IPS-18a (cell line): ENCODE measurements at regions not wholly inside any gene's neighbourhood (a gene's known extent, or its start where the extent isn't known, plus 50 kb on each side); places are given as distances from the start of the nearest gene placed in this dataset.

Experiments used
- H3K27ac ChIP-seq: one replicate; pipeline ENCODE4 v1.5.1; 2013; ENCODE audit warnings: low read length
- H3K27me3 ChIP-seq: one replicate; pipeline ENCODE4 v1.6.1; 2013; ENCODE audit warnings: mild to moderate bottlenecking, low read length; ENCODE audit not compliant: control insufficient read depth, insufficient read depth
- H3K36me3 ChIP-seq: one replicate; pipeline ENCODE4 v1.6.1; 2013; ENCODE audit warnings: low read depth, low read length; ENCODE audit not compliant: control insufficient read depth
- H3K4me1 ChIP-seq: one replicate; pipeline ENCODE4 v1.6.1; 2013; ENCODE audit warnings: low read depth, low read length; ENCODE audit not compliant: control insufficient read depth
- H3K4me3 ChIP-seq: one replicate; pipeline ENCODE4 v1.5.1; 2013; ENCODE audit warnings: low read length
- H3K9ac ChIP-seq: one replicate; pipeline ENCODE4 v1.6.1; 2013; ENCODE audit warnings: mild to moderate bottlenecking, low read length, moderate library complexity
- H3K9me3 ChIP-seq: one replicate; pipeline ENCODE4 v1.6.1; 2013; ENCODE audit warnings: low read depth, low read length; ENCODE audit not compliant: control insufficient read depth

GRCh38 chr4:52251864-52252263, 200.8 kb downstream of the SPATA18 start:
- H3K27me3 ChIP-seq, result no peaks in the 10 kb centered on the region
- no peak overlapping the region for H3K4me3 ChIP-seq
- peaks cover 5% of the 10 kb centered on the region for H3K9me3 ChIP-seq
- no peaks in the 10 kb centered on the region for H3K4me1 ChIP-seq
- no peak overlapping the region for H3K27ac ChIP-seq
- no peaks in the 10 kb centered on the region for H3K36me3 ChIP-seq
- H3K9ac ChIP-seq, result no peak overlapping the region

- H3K9me3 ChIP-seq, result peaks cover 5% of the 10 kb centered on the region
Observed at GRCh38 chr4:52253025-52253424, 201.9 kb downstream of the SPATA18 start.

GRCh38 chr4:52256522-52256921, 205.4 kb downstream of the SPATA18 start:
- H3K36me3 ChIP-seq, result no peaks in the 10 kb centered on the region
- H3K9ac ChIP-seq, result no peak overlapping the region
- H3K4me1 ChIP-seq, result no peaks in the 10 kb centered on the region
- no peak overlapping the region for H3K4me3 ChIP-seq
- no peaks in the 10 kb centered on the region for H3K27me3 ChIP-seq
- H3K27ac ChIP-seq, result no peak overlapping the region
- peaks cover 5% of the 10 kb centered on the region for H3K9me3 ChIP-seq

More at GRCh38 chr4:52253025-52253424, 201.9 kb downstream of the SPATA18 start:
- Histone ChIP-seq H3K27me3 (no peaks in the 10 kb centered on the region), H3K27ac (no peak overlapping the region), H3K36me3 (no peaks in the 10 kb centered on the region), H3K4me1 (no peaks in the 10 kb centered on the region), H3K9ac (no peak overlapping the region), H3K4me3 (no peak overlapping the region)

- no peak overlapping the region for H3K27ac ChIP-seq
- H3K4me1 ChIP-seq, result no peaks in the 10 kb centered on the region
- H3K36me3 ChIP-seq, result no peaks in the 10 kb centered on the region
- H3K4me3 ChIP-seq, result no peak overlapping the region
- no peaks in the 10 kb centered on the region for H3K27me3 ChIP-seq
- no peak overlapping the region for H3K9ac ChIP-seq
- no peaks in the 10 kb centered on the region for H3K9me3 ChIP-seq
Observed at GRCh38 chr4:52259978-52260377, 208.9 kb downstream of the SPATA18 start.

GRCh38 chr4:52260514-52261210, 209.6 kb downstream of the SPATA18 start:
- no peak overlapping the region for H3K4me3 ChIP-seq
- no peaks in the 10 kb centered on the region for H3K9me3 ChIP-seq
- H3K36me3 ChIP-seq, result no peaks in the 10 kb centered on the region
- H3K27ac ChIP-seq, result no peak overlapping the region
- no peak overlapping the region for H3K9ac ChIP-seq
- no peaks in the 10 kb centered on the region for H3K27me3 ChIP-seq
- no peaks in the 10 kb centered on the region for H3K4me1 ChIP-seq

GRCh38 chr4:52263607-52264006, 212.5 kb downstream of the SPATA18 start:
- no peaks in the 10 kb centered on the region for H3K36me3 ChIP-seq
- H3K4me3 ChIP-seq, result no peak overlapping the region
- no peak overlapping the region for H3K27ac ChIP-seq
- no peaks in the 10 kb centered on the region for H3K4me1 ChIP-seq
- H3K9me3 ChIP-seq, result no peaks in the 10 kb centered on the region
- no peak overlapping the region for H3K9ac ChIP-seq
- H3K27me3 ChIP-seq, result no peaks in the 10 kb centered on the region

- Histone ChIP-seq H3K36me3 (no peaks in the 10 kb centered on the region), H3K27ac (no peak overlapping the region), H3K9me3 (no peaks in the 10 kb centered on the region), H3K9ac (no peak overlapping the region), H3K4me1 (peaks cover 3% of the 10 kb centered on the region), H3K27me3 (no peaks in the 10 kb centered on the region), H3K4me3 (no peak overlapping the region)
Observed at GRCh38 chr4:52265781-52266525, 214.8 kb downstream of the SPATA18 start.

- Histone ChIP-seq H3K4me3 (no peak overlapping the region), H3K36me3 (no peaks in the 10 kb centered on the region), H3K27ac (no peak overlapping the region), H3K9me3 (peaks cover under 1% of the 10 kb centered on the region), H3K9ac (no peak overlapping the region), H3K27me3 (no peaks in the 10 kb centered on the region), H3K4me1 (peaks cover 3% of the 10 kb centered on the region)
Observed at GRCh38 chr4:52266537-52267137, 215.5 kb downstream of the SPATA18 start.

GRCh38 chr4:52269761-52270160, 218.7 kb downstream of the SPATA18 start:
- Histone ChIP-seq H3K9me3 (peaks cover 9% of the 10 kb centered on the region), H3K27ac (no peak overlapping the region), H3K27me3 (no peaks in the 10 kb centered on the region), H3K4me1 (peaks cover 3% of the 10 kb centered on the region), H3K36me3 (no peaks in the 10 kb centered on the region), H3K9ac (no peak overlapping the region), H3K4me3 (no peak overlapping the region)

GRCh38 chr4:52273885-52274284, 222.8 kb downstream of the SPATA18 start:
- H3K27me3 ChIP-seq, result no peaks in the 10 kb centered on the region
- H3K4me1 ChIP-seq, result peaks cover 3% of the 10 kb centered on the region
- no peak overlapping the region for H3K4me3 ChIP-seq
- no peaks in the 10 kb centered on the region for H3K36me3 ChIP-seq
- H3K27ac ChIP-seq, result no peak overlapping the region
- no peak overlapping the region for H3K9ac ChIP-seq
- peaks cover 9% of the 10 kb centered on the region for H3K9me3 ChIP-seq

GRCh38 chr4:52288212-52288855, 237.2 kb downstream of the SPATA18 start:
- H3K9me3 ChIP-seq, result no peaks in the 10 kb centered on the region
- H3K27ac ChIP-seq, result no peak overlapping the region
- H3K9ac ChIP-seq, result no peak overlapping the region
- no peaks in the 10 kb centered on the region for H3K4me1 ChIP-seq
- no peaks in the 10 kb centered on the region for H3K27me3 ChIP-seq
- H3K36me3 ChIP-seq, result no peaks in the 10 kb centered on the region
- H3K4me3 ChIP-seq, result no peak overlapping the region
